ENCODE measurements at regions not wholly inside any gene's neighbourhood (a gene's known extent, or its start where the extent isn't known, plus 50 kb on each side); places are given as distances from the start of the nearest gene placed in this dataset.

GRCh38 chr11:92698742-92699141, 270.7 kb upstream of the MTNR1B start:
- TF ChIP-seq CBX5 (IDR thresholded peaks at IDR 0.05; ENCODE audit: low read depth, low read length) (no peak), POLR2A (IDR thresholded peaks at IDR 0.05; ENCODE audit: control extremely low read depth in 1 of 2, low read depth in 2 of 2, low read length in 2 of 2) (no peak), HDAC6 (IDR thresholded peaks at IDR 0.05; ENCODE audit: low read depth, low read length) (no peak), KDM4A (IDR thresholded peaks at IDR 0.05; ENCODE audit: low read depth, low read length, severe bottlenecking) (no peak), ATF2 (IDR thresholded peaks at IDR 0.05; ENCODE audit: low read length) (no peak), FOSL1 (IDR thresholded peaks at IDR 0.05; ENCODE audit: insufficient read depth, low read depth, low read length) (no peak), EZH2 (IDR thresholded peaks at IDR 0.05; ENCODE audit: low read depth, low read length, severe bottlenecking) (no peak), POLR2AphosphoS5 (IDR thresholded peaks at IDR 0.05; ENCODE audit: low read depth, low read length) (no peak), TAF1 (IDR thresholded peaks at IDR 0.05; ENCODE audit: low read depth, low read length) (no peak), EGR1 (IDR thresholded peaks at IDR 0.05; ENCODE audit: borderline replicate concordance, low read depth, low read length) (no peak), CTCF (IDR thresholded peaks at IDR 0.05; ENCODE audit: control extremely low read depth in 1 of 3, insufficient read depth in 1 of 3, low read depth in 1 of 3, low read length in 3 of 3) (no peak), JUN (IDR thresholded peaks at IDR 0.05; ENCODE audit: low read depth, low read length) (no peak)
